ENCODE measurements at regions not wholly inside any gene's neighbourhood (a gene's known extent, or its start where the extent isn't known, plus 50 kb on each side); places are given as distances from the start of the nearest gene placed in this dataset.

DNA sequence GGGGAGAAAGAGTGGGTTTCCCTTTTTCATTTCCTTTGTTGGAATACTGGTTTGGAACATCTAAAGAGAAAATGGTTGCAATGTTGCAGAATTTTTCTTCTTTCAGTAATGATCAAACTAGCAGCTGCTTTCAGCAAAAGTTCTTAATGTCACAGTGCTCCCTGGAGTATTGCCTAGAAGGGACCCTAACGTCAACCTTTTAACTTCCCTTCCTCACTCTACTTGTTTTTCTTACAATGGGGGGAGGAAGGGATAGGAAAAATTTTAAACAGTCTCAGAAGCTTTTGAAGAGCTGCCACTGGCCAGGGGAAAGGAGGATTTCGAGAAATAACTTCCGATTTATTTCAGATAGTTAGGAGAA is 521.8 kb downstream of the MED13L start:
- no peaks in the 10 kb centered on the region for H4K20me1 ChIP-seq (replicated peaks; ENCODE audit: control insufficient read depth, extremely low read depth, insufficient read depth, low read length)
- no peaks in the 10 kb centered on the region for H3K9me1 ChIP-seq (replicated peaks; ENCODE audit: control insufficient read depth, extremely low read depth, insufficient read depth, low read length)
- H2AFZ ChIP-seq (ENCODE audit: low read depth, low read length) = no peak overlapping the region
- DNase-seq (ENCODE audit: low read depth, low spot score) (no peak), FAIRE-seq (no peak)
- TF ChIP-seq MYC (IDR thresholded peaks at IDR 0.05; ENCODE audit: low read depth, low read length) (no peak), POLR2A (IDR thresholded peaks at IDR 0.05; ENCODE audit: low read depth, low read length) (no peak), FOS (IDR thresholded peaks at IDR 0.05; ENCODE audit: borderline replicate concordance, insufficient read depth, low read length) (no peak), POLR2AphosphoS5 (IDR thresholded peaks at IDR 0.05; ENCODE audit: insufficient read depth, low read depth, low read length) (no peak), JUN (IDR thresholded peaks at IDR 0.05; ENCODE audit: borderline replicate concordance, insufficient read depth, insufficient read length, low read depth) (no peak), GATA2 (IDR thresholded peaks at IDR 0.05; ENCODE audit: insufficient read depth, insufficient read length, low read depth, low read length) (no peak), EZH2 (IDR thresholded peaks at IDR 0.05; ENCODE audit: borderline replicate concordance, low read depth, low read length, severe bottlenecking) (no peak)
- TF ChIP-seq, protein P1, sequence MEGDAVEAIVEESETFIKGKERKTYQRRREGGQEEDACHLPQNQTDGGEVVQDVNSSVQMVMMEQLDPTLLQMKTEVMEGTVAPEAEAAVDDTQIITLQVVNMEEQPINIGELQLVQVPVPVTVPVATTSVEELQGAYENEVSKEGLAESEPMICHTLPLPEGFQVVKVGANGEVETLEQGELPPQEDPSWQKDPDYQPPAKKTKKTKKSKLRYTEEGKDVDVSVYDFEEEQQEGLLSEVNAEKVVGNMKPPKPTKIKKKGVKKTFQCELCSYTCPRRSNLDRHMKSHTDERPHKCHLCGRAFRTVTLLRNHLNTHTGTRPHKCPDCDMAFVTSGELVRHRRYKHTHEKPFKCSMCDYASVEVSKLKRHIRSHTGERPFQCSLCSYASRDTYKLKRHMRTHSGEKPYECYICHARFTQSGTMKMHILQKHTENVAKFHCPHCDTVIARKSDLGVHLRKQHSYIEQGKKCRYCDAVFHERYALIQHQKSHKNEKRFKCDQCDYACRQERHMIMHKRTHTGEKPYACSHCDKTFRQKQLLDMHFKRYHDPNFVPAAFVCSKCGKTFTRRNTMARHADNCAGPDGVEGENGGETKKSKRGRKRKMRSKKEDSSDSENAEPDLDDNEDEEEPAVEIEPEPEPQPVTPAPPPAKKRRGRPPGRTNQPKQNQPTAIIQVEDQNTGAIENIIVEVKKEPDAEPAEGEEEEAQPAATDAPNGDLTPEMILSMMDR (IDR thresholded peaks at IDR 0.05; ENCODE audit: extremely low read depth in 1 of 2, insufficient read depth in 1 of 2, low read depth in 1 of 2, low read length in 2 of 2) = no peak
- TF ChIP-seq, protein P2, sequence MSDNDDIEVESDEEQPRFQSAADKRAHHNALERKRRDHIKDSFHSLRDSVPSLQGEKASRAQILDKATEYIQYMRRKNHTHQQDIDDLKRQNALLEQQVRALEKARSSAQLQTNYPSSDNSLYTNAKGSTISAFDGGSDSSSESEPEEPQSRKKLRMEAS (IDR thresholded peaks at IDR 0.05; ENCODE audit: insufficient read depth, insufficient read length) = no peak
- intact Hi-C loops (cut with micrococcal nuclease) = no loop called here
- H3K27me3 ChIP-seq (ENCODE audit: control insufficient read depth in 2 of 2, insufficient read depth in 2 of 2, low read length in 2 of 2) = no peaks in the 10 kb centered on the region
- no peaks in the 10 kb centered on the region for H3K36me3 ChIP-seq (ENCODE audit: control insufficient read depth in 2 of 2, extremely low read depth in 1 of 2, insufficient read depth in 2 of 2, low read length in 2 of 2)
- H3K9ac ChIP-seq (replicated peaks; ENCODE audit: extremely low read depth, insufficient read depth, low read length) = no peak overlapping the region
- no peak overlapping the region for H3K27ac ChIP-seq (ENCODE audit: insufficient read depth, low read depth, low read length)
- no TSS peak for BruUV-seq (replicated peaks)
- H3K4me1 ChIP-seq (ENCODE audit: control insufficient read depth, extremely low read depth, insufficient read depth, low read length) = no peaks in the 10 kb centered on the region
- CTCF ChIA-PET = no interaction called here
- H3K4me2 ChIP-seq (ENCODE audit: insufficient read depth, low read length) = no peak overlapping the region
- no peaks in the 10 kb centered on the region for H3K9me3 ChIP-seq (replicated peaks; ENCODE audit: control insufficient read depth, insufficient read depth, low read length)
- dilution Hi-C loops (cut with MboI; ENCODE audit: extremely low pct_ligation_motif_present, low sequenced_read_pairs) = no loop called here
- H3K4me3 ChIP-seq (replicated peaks in 1 of 3; ENCODE audit: insufficient read depth in 1 of 3, low read depth in 1 of 3, low read length in 3 of 3) = no peak overlapping the region
- POLR2A ChIA-PET = no interaction called here
- H3K79me2 ChIP-seq (ENCODE audit: control insufficient read depth, insufficient read depth, low read length) = no peaks in the 10 kb centered on the region

Data from endothelial cell of umbilical vein (primary cell).